ENCODE measurements at regions not wholly inside any gene's neighbourhood (a gene's known extent, or its start where the extent isn't known, plus 50 kb on each side); places are given as distances from the start of the nearest gene placed in this dataset.

- TF ChIP-seq GATA2 (IDR thresholded peaks at IDR 0.05; ENCODE audit: low read depth, low read length) (no peak), GATA3 (IDR thresholded peaks at IDR 0.05; ENCODE audit: low read depth, low read length) (no peak)
Observed at GRCh38 chr16:72464052-72464451, 292.1 kb upstream of the PMFBP1 start.
